Fibroblast of the aortic adventitia (primary cell): ENCODE measurements at regions not wholly inside any gene's neighbourhood (a gene's known extent, or its start where the extent isn't known, plus 50 kb on each side); places are given as distances from the start of the nearest gene placed in this dataset.

Experiments
- DNase-seq: peaks from one replicate; pipeline ENCODE4 v3.0.0-alpha.2; 2010; ENCODE audit warnings: low read depth
- H3K4me3 ChIP-seq: 2 replicates; pipeline ENCODE4 v1.5.1; 2011; ENCODE audit warnings: low read depth, mild to moderate bottlenecking, control low read depth, low read length, moderate library complexity
- TF ChIP-seq, protein P1 (sequence below): IDR thresholded peaks from 2 replicates; pipeline ENCODE4 v1.5.1; 2011; ENCODE audit warnings: mild to moderate bottlenecking, low read length, control low read depth, inconsistent platforms; ENCODE audit not compliant: insufficient read depth

DNA sequence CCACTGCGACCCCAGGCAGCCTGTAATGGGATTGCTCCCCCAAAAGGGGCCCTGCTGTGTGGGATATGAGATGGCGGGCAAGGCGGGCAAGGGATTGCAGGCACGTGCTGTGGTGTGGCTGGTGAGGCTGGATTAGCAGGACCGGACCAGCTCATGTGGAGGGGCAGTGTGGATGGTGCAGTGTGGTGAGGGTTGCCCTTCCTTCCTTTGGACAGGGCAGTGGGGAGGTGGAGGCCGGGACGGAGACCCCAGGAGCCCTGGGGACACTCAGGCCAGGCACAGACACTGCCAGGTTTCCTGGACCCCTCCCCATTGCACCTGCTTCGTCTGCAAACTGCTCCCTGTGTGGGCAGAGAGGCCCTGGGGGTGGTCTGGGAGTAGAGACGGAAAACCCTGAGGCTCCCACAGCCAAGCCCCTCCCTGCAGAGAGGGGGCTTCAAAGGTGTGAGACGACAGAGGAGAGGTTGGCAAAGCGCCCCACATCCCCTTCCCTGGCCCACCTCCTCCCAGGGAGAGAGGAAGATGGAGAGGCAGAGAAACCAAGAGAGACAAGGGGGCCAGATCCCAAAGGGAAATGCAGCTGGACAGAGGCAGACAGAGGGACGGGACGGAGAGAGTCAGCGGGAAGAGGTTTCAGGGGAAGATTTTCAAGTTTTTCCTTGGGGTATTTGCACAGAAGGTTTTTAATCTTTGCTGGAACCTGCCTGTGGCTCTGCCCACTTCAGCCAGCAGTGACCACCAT lies 89.2 kb downstream of the MICALL2 start:
- no peak overlapping the region for H3K4me3 ChIP-seq
- no peak for DNase-seq
- TF ChIP-seq, protein P1, sequence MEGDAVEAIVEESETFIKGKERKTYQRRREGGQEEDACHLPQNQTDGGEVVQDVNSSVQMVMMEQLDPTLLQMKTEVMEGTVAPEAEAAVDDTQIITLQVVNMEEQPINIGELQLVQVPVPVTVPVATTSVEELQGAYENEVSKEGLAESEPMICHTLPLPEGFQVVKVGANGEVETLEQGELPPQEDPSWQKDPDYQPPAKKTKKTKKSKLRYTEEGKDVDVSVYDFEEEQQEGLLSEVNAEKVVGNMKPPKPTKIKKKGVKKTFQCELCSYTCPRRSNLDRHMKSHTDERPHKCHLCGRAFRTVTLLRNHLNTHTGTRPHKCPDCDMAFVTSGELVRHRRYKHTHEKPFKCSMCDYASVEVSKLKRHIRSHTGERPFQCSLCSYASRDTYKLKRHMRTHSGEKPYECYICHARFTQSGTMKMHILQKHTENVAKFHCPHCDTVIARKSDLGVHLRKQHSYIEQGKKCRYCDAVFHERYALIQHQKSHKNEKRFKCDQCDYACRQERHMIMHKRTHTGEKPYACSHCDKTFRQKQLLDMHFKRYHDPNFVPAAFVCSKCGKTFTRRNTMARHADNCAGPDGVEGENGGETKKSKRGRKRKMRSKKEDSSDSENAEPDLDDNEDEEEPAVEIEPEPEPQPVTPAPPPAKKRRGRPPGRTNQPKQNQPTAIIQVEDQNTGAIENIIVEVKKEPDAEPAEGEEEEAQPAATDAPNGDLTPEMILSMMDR, result no peak

DNA sequence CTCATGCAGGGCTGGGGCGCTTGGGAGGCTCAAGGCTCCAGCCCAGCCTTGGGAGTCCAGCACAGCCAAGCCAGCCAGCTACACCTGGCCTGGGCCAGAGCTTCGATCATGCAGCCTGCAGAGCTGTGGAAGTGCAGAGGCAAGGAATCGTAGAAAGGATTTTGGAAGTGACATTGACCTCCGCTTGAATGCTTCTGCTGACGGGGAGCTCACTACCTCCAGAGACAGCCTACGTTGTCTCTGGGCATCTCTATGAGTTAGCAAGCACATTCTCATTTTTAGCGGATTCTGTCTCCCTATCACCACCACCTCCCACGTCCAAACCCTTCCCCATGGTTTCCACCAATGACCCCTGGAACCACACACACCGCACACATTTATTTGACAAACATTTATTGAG lies 88.5 kb downstream of the MICALL2 start:
- no peak overlapping the region for H3K4me3 ChIP-seq
- TF ChIP-seq, protein P1, result no peak
- DNase-seq, result no peak

DNA sequence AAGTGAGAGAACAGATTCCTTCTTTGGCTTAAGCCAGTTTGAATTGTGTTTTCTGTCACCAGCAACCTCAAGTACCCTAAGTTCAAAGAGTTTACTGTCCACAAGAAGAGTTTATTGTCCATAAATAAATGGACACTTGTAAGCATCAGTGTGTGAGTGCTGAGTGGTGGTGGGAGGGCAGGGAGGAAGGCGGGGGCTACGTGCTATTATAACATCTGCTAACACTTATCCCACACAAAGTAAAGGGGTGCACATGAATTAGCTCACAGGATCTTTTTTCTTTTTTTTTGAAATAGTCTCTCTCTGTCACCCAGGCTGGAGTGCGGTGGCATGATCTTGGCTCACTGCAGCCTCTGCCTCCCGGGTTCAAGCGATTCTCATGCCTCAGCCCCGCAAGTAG lies 87.2 kb downstream of the MICALL2 start:
- TF ChIP-seq, protein P1, result no peak
- no peak for DNase-seq
- H3K4me3 ChIP-seq, result no peak overlapping the region

DNA sequence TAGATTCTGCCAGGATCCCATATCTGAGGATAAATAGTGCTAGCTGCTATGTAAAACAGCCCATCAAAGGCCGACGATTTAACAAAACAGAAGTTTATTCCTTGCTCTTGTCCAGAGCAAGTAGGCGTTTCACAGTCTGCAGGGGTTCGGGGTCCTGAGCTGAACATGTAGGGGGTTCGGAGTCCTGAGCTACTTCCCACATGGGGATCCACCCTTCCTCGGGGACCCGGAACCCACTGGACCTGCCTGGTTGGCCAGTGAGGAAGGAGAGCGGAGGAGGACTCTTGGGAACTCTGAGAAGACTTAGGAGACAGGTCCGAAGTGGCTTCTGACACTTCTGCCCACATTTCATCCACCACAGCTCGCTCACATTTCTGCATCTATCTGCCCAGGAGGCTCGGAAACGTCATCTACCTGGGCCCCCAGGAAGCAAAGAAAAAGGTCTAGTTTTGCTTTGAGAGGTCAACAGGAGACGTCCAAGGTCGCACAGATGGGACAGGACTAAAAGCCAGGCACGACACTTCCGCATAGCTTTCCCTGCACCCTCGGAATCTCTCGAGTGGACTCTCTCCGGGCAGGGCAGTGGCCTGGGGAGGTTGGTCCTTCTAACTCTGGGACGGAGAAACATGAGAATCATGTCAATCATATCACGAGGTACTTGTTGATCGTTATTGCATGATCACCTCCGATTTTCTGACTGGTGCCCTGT lies 86.4 kb downstream of the MICALL2 start:
- TF ChIP-seq, protein P1, result no peak
- no peak for DNase-seq
- H3K4me3 ChIP-seq, result no peak overlapping the region

DNA sequence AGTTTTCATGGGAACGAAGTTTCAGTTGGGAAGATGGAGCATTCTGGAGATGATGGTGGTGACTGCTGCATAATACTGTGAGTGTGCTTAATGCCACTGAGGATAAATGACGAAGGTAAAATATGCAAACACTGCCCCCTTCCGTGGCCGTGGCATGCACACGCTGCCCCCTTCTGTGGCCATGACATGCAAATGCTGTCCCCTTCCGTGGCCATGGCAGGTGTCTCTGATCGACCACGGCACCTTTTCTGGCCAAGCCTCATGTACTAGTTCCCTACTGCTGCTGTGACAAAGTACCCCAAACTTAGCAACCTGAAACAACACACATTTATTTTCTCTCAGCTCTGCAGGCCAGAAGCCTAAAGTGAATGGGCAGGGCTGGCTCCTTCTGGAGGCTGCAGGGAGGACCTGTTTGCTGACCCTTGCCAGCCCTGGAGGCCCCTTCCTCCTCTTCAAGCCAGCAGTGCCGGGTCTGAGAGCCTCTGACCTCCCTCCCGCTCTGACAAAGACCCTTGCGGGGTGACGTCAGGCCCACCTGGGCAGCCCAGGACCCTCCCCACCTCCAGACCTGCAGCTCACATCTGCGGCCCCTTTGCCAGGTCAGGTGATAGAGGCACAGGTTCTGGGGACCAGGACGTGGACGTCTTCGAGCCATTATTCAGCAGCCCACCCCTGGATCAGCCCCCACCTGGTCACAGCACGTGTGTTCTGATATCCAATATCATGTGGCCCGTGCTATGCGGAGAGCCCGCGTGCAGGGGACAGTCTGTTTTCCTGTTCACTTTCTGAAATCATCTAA lies 82.0 kb downstream of the MICALL2 start:
- DNase-seq, result no peak
- TF ChIP-seq, protein P1, result no peak
- H3K4me3 ChIP-seq, result no peak overlapping the region

DNA sequence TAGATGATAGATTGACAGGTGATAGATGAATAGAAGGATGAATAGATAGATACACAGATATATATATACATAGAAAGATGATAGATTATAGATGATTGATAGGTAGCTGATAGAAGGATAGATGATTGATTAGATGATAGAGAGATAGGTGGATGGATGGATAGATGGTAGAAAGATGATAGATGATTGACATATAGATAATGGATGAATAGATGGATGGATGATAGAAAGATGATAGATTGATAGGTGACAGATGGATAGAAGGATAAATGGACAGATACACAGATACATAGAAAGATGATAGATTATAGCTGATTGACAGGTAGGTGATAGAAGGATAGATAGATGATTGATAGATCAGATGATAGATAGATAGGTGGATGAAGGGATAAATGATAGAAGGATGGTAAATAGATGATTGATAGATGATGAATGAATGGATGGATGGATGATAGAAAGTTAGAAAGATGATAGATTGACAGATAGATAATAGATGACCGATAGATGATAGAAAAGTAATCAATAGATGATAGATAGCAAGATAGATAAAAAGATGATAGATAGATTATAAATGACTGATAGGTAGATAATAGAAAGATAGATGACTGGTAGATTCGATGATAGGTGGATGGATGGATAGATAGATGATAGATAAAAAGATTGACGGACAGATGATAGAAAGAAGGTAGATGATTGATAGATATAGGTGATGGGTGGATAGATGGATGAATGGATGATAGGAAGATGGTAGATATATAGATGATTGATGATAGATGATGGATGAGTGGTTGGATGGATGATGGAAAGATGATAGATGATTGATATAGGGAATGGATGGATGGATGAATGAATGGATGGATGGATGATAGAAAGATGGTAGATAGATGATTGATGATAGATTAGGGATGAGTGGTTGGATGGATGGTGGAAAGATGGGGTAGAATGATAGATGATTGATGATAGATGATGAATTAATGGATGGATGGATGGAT lies 80.4 kb downstream of the MICALL2 start:
- no peak overlapping the region for H3K4me3 ChIP-seq
- DNase-seq, result no peak
- TF ChIP-seq, protein P1, result no peak
